ENCODE measurements at regions not wholly inside any gene's neighbourhood (a gene's known extent, or its start where the extent isn't known, plus 50 kb on each side); places are given as distances from the start of the nearest gene placed in this dataset.
A peak's percentile ranks its signal among the peaks of the same experiment; 100 is the strongest.
"Not testable (repeated sequence)": the region's sequence is repeated elsewhere in the genome, so short reads cannot be mapped to it uniquely, and the experiment has no call there.

DNA sequence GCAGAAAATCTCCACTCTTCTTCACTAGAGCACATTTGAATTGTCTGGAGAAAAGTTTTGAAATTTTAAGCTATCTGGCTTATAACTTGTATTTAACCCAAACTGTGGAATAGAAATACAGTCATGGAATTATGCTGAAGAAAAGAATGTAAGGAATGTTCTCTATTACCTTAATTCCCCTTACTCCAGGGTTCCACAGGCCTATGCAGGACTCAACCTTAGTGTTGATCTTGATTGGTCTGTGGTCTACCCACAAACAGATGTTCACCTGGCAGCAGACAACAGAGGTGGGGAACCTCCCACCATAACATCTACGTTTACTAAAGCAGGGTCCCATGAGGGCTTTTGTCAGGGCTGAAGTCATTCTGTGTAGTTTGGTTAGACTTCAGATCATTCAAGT, 189.3 kb upstream of the GPRIN3 start:
- DNase-seq (ENCODE audit: low spot score), result no peak

DNA sequence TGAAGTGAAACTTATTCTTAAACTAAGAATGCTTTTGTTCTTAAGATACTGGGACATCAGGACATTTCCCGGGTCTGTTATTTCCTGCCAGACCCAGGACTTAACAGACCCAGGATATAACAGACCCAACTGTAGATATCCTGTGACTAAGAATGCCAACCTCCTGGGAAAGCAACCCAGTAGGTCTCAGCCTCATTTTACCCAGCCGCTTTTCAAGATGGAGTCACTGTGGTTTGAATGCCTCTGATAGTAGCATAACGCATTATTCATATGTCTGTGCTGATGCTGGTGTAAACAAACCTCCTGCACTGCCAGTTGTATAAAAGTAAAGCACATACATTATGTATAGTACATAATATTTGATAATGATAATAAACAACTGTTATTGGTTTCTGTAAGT, 185.8 kb upstream of the GPRIN3 start:
- DNase-seq (ENCODE audit: low spot score), result no peak

DNA sequence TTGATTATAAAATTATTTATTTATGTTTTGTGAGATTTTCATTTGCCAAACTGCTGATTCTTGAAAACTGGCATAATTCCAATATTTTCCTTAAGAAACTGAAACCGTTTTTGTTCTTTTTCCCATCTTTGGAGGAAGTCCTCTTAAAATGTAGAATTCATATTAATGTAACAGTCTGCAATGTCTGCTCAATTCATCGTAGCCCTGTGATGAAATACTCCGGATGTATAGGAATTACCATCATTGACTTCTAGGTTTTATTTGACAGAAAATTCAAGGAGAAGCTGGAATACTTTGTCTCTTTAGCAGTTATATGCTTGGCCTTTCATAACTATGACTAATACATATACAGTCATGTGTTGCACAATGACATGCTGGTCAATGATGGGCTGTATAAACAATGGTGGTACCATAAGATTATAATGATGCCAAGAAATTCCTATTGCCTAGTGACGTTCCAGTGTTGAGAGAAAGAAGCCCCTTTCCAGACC, 185.0 kb upstream of the GPRIN3 start:
- peak; percentile 69 for DNase-seq (ENCODE audit: low spot score)

DNA sequence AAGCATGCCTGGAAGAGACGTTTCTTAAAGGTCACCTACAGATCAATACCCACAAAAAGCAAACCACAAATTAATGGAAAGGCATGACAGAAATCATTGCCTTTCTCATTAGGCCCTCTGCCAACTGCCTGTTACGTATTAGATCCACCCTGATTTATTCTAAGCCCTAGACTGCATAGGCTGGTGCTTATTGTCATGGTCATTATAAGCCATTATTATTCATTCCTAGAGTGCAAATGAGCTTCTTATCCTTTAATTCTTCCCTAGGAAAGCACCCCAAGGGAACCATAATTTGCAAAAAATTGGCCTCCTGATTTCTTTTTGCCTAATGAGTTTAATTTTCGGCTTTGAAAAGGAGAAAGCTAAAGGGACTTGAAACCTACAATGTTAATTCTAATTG, 184.2 kb upstream of the GPRIN3 start:
- DNase-seq (ENCODE audit: low spot score), result no peak

DNA sequence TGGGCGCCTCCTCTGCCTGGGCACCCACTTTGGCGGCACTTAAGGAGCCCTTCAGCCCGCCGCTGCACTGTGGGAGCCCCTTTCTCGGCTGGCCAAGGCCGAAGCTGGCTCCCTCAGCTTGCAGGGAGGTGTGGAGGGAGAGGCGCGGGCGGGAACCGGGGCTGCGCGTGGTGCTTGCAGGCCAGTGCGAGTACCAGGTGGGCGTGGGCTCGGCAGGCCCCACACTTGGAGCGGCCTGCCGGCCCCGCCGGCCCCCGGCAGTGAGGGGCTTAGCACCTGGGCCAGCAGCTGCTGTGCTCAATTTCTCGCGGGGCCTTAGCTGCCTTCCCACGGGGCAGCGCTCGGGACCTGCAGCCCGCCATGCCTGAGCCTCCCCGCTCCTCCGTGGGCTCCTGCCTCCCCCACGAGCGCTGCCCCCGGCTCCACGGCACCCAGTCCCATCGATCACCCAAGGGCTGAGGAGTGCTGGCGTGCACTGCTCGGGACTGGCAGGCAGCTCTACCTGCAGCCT, 182.4 kb upstream of the GPRIN3 start:
- DNase-seq (ENCODE audit: low spot score), result not testable (repeated sequence)

DNA sequence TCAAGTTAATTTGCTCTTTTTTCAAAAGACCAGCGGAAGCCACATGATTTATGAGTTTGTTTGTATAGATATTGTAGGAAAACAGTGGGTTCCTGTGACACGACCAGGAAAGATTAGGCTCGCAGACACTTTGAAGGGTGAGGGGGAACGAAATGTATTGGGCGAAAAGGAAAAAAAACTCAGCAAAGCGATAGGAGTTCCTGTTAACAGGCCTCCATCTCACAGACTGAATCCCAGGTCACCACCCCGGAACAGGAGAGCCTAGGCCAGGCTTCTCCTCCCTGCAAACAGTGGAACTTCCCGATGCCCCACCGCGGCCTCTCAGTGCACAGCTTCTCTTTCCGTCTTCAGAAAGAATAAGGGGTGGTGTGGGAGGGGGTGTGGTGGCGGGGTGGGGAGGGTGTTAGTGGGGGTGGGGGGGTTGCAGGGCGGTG, 181.8 kb upstream of the GPRIN3 start:
- no peak for DNase-seq (ENCODE audit: low spot score)

DNA sequence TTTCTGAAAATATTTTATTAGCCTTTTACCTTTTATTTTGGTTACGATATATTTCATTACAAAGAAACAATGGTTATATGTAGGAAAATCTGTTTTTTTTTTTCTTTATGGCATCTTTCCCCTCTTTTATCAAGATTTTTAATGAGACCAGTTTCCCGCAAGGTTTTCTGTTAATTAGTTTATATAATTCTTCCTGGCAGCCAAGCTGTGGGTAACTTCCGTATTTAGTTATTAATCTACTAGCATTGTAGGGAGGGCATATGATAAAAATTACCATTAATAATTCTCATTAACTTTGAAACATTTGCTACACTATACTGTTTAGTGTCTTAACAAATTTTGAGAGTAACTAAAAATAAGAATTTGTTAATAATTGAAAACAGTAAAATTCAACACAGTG, 181.1 kb upstream of the GPRIN3 start:
- DNase-seq (ENCODE audit: low spot score), result no peak

DNA sequence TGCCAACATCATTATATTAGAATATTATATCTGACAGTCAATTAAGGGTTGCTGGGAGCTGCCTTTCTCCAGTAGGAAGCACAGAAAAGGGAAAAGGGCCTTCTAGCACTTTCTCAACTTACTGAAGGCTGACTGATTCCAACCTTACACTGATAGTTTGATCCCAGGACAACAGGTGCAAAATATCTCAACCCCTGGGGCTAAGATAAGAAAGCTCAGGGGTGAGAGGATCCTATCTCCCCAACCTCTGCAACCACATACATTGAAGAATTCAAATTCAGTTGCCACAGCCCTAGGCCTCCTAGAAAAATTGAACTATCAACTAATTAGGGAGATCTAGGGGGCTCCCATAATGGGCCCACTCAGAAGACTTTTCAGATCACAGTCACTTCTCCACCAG, 179.1 kb upstream of the GPRIN3 start:
- DNase-seq (ENCODE audit: low spot score), result no peak

DNA sequence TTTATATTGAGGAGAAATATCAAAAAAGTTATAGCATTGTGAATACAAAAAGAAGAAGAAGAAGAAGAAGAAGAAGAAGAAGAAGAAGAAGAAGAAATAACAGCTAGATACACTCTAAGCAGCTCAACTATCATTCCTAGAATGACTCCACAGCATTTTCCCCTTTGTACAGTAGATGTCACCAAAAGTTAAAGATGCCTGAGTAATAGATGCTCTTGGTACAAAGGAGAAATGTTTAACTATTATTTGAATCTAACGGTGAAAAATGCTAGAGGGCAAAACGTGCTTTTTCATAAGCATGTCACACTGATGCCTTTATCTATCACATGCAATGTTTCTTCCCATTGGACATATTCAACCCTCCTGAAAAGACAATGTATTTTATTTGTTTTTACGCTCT, 178.4 kb upstream of the GPRIN3 start:
- peak; percentile 78 for DNase-seq (ENCODE audit: low spot score)

DNA sequence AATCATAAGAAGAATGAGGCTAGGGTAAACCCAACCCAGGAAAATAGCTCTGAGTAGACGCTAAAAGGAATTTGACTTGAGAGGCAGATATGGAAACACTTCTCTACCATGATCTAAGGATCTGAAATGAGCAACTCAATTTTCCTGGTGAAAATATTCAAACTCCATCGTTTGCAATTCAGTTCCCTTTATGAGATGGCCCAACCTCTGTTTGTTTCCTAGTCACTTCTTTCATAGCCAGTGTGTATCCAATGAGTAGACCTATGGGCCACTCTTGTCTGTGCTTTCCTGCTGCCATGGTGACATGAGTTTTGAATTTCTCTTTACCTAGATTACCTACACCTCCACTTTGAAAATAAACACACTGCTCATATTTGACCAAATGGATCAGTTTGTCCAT, 176.2 kb upstream of the GPRIN3 start:
- no peak for DNase-seq (ENCODE audit: low spot score)

DNA sequence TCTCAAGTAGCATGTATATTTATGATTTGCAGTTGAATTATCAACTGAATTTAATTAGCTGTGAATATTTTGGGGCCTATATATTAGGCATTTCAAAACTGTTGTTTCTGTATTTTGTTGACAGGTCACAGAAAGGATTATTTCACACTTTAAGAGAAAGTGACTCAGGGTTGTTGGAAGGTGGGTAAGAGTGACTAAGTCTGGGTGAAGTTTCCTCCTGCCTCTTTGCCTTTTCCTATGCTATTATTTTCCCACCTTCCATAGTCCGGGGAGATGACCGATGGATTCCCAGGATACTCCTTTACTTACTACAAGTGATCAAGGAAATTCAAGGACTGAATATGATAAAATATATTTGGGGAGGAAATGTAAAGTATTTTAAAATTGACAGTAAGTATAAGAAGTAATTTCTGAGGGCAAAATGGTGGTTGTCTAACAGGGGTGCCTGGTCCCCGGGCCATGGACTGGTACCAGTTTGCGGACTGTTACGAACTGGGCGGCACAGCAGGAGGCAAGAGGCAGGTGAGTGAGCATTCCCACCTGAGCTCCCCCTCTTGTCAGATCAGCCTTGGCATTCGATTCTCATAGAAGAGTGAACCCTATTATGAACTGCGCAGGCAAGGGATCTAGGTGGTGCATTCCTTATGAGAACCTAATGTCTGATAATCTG, 175.5 kb upstream of the GPRIN3 start:
- no peak for DNase-seq (ENCODE audit: low spot score)

DNA sequence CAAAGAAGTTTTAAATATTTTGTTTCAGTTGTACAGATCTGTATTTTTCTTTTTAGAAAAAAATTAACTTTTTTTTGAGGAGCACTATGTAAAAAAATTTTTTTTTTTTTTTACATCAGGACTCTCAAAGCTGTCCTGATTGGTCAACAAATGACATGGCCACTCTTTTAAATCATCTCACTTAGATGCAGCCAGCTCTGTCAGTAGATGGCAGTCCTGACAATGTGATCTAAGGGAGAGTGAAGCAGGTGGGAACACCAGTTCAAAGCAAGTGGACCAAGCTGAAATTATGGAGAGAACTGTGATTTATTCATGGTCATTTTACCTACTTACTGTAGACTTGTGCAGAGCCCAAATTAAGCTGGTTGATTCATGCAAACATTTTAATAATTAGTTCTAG, 174.7 kb upstream of the GPRIN3 start:
- peak; percentile 74 for DNase-seq (ENCODE audit: low spot score)

DNA sequence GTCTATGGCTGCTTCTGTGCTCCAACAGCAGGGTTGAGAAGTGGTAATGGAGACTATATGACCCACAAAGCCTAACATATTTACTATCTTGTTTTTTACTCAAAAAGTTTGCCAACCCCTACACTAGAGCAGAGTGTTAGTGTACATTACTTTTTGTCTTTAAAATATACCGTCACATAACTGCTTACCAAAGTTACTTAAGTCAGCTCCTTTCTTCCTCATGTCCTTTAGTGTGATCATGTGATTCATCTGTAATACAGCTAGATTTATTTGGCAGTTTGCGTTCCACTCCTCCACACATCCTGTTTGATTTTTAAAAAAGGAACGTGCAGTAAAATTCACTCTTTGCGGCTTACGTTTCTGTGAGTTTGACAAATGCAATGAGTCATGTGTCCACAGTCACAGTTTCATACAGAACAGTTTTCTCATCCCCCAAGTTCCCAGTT, 162.4 kb upstream of the GPRIN3 start:
- peak; percentile 79 for DNase-seq (ENCODE audit: low spot score)

DNA sequence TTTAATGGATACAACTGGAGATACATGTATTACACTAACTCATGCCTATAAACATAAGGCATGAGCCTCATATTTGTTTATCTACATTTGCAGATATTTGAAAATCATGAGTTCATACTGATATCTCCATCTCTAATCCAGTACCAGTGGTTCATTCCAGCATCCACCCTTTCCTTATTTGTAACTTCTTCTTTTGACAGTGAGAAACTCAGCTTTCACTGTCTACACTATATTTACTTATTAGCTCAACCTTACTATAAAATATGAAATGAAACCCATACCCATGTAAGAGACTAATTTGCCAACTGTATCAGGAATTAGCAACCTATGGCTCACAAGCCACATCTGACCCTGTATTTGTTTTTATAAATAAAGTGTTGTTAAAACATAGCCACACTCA, 161.9 kb upstream of the GPRIN3 start:
- DNase-seq (ENCODE audit: low spot score), result no peak

DNA sequence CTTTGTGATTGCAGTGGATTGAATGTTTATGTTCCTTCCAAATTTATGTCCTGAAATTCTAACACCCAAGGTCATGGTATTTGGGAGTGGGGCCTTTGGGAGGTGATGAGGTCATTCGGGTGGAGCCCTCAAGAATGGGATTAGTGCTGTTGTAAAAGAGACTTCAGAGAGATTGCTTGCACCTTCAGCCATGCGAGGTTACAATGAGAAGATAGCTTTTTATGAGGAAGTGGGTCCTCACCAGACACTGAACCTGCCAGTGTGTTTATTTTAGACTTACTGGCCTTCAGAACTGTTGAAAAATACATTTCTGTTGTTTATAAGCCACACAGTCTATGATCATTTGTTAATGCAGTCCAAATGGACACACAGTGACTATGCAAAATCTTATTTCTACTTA, 161.0 kb upstream of the GPRIN3 start:
- DNase-seq (ENCODE audit: low spot score), result no peak

DNA sequence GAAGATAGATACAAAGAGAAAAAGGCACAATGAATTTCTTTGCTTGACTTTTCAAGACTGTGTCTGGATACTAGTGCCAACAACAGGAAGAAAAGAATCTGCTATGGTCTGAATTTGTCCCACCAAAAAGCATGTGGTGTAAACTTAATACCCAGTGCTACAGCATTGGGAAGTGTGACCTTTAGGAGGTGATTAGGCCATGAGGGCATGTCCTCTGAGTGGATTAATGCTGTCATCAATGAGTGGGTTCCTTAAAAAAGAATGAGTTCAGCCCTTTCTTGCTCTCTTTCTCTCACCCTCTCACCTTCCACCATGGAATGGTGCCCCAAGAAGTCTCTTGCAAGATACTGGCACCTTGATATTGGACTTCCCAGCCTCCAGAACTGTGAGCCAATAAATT, 155.7 kb upstream of the GPRIN3 start:
- no peak for DNase-seq (ENCODE audit: low spot score)

DNA sequence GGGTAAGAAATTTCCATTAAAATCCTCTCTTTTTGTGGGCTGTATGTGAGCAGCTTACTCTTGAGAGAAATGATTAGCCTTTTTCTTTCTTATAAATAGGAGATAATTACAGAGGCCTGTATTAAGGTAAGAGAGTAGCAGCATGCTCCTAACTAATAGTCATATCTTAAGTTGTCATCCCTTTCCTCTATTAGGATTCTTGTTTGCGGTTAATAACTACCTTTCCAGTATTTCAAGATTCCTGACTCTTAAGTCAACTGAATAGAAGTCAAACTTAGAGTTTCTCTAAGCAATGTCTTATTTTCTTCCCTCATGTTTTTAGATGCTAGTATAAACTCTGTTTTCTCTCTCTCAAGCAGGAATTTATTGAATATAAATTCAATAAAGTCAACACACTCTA, 139.9 kb upstream of the GPRIN3 start:
- no peak for DNase-seq (ENCODE audit: low spot score)

DNA sequence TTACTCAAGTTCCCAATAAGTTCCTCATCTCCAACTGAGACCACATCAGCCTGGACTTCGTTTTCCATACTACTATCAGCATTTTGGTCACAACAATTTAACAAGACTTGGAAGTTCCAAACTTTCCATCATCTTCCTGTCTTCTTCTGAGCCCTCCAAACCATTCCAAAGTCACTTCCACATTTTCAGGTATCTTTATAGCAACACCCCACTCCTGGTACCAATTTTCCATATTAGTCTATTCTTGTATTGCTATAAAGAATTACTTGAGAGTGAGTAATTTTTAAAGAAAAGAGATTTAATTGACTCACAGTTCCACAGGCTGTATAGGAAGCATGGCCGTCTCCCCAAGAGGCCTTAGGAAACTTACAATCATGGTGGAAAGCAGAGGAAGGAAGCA, 138.6 kb upstream of the GPRIN3 start:
- no peak for DNase-seq (ENCODE audit: low spot score)

DNA sequence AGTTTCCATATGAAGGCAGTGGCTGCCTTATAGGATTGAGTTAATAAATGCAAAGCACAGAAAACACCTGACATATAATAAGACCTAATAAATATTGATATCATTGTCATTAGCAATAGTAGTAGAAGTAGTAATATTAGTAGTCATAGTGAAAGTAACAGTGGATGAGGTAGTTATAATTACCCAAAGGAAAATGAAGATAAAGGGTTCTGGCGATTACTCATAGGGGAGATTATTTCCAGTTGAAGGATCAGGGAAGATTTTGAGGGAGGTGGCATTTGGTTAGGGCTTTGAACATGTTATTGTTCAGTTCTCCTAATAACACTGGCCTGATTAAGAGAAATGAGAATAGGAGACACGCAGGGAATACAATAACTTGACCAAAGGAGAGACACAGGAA, 131.9 kb upstream of the GPRIN3 start:
- DNase-seq (ENCODE audit: low spot score), result no peak

DNA sequence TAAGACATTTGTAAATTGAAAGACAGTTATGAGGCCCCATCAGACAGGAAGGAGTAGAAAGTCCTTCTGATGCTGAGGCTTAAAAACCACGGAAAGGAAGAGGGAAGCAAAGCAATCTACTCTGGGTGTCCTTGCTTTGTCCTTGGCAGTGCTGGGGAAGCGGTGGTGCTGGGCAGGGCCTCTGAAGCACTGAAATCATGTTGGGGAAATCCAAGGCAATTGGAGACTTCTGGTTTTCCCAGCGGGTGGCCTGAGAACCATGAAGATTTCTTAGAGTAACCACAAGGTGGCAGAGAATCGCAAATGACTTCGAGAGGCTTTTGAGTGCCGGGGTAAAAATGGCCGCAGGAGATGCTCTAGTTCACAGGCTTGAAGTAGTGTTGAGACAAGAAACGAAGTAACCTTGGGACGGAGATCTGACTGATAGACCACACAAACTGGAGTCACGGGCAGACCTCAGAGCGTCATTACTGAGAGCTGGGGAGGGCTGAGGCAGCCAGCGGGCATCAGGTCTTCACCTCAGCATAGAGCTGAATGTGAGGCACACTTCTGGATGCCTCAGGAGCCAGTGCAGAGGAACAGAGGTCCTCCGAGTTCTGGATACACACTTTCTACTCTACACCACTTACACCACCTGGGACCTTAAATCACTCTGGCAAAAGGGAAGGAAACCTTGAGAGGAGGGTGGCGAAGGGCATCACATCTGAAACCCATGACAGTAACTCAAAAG, 130.7 kb upstream of the GPRIN3 start:
- DNase-seq (ENCODE audit: low spot score), result peak; percentile 78

DNA sequence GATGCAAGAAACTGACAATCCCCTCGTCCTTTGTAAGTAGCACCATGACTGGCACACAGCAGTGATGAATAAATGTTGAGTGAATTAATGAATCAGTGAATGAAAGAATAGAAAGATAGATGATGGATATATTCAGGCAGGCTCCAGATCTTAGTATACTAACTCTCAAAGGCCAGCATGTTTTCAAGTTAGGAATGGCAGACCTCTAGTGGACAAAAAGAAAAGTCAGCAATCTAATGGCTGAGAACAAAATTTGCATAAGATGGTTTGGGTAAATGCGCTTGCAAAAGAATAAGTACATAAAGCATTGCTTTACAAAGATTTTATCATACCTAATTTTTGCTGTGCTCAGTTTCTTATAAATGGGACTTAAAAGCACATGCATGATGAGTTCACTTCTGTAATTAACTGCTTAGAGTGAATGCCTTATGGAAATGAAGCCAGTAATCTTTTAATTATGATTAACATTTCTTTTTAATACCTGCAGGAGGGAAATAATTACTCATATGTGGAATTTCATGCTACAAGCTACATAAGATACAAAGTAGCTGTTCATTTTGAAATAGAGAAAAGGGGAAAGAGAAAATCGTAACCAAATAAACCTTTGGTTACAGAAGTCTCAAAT, 126.9 kb upstream of the GPRIN3 start:
- DNase-seq (ENCODE audit: low spot score), result peak; percentile 63

DNA sequence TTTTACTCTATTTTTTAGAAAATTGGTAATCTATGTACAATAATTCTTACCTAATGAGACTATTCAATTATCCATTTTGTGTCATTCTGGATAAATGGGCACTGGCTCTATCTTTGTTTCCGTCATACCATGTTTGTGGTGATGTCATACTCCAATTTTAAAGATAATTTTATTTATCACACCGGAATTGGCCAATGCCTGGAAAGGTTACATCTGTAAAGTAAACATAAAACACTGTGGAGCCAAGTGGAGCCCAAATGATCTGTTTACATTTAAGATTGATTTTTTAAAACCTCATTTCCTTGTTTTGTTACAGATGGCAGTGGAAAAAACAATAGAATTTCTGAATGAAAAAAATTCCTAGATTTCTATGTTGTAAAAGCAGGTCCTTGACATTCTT, 120.2 kb upstream of the GPRIN3 start:
- DNase-seq (ENCODE audit: low spot score), result no peak

DNA sequence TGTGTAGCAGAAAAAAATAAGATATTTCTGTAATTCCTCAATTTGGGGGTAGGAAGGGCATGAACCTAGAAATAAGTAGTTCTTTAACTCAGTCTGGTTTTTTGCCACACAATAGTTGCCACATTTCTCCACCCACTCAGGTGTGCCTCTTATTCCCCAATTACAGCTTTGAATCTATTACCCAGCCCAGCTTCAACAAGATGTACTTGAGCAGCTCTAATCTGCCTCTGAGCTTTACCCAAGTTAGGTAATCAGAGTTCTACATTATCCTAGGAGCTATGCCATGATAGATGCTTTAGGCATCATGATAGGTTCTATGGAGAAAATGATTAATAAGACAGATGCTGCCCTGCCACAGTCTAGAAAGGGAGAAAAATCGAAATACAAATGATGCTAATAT, 117.4 kb upstream of the GPRIN3 start:
- DNase-seq (ENCODE audit: low spot score), result no peak
